OCI-LY3 (cell line): ENCODE measurements at regions not wholly inside any gene's neighbourhood (a gene's known extent, or its start where the extent isn't known, plus 50 kb on each side); places are given as distances from the start of the nearest gene placed in this dataset.

Source experiments
- H2AFZ ChIP-seq: fragments of 200-600, 300-600 bp; shearing (Covaris generic); 2 replicates; pipeline ENCODE4 v1.6.0; 2014; ENCODE audit warnings: antibody characterized with exemption, low read depth, low read length
- H3K27ac ChIP-seq: fragments of 200-600, 300-600 bp; sonication (generic); 2 replicates; pipeline ENCODE4 v1.5.1; 2014; ENCODE audit warnings: mild to moderate bottlenecking, low read length, moderate library complexity, mixed read lengths
- H3K27me3 ChIP-seq: fragments of 200-600, 300-600 bp; sonication (generic); 2 replicates; pipeline ENCODE4 v1.6.1; 2014; ENCODE audit warnings: low read depth, low read length, mixed read lengths
- H3K36me3 ChIP-seq: fragments of 200-600, 300-600 bp; sonication (generic); replicated peaks from 2 replicates; pipeline ENCODE3; 2014; ENCODE audit warnings: low read depth, low read length, mixed read lengths
- H3K4me1 ChIP-seq: fragments of 300-600, 200-600 bp; sonication (generic); 2 replicates; pipeline ENCODE4 v1.6.1; 2014; ENCODE audit warnings: low read length, mixed read lengths
- H3K4me2 ChIP-seq: fragments of 200-600, 300-600 bp; sonication (generic); 2 replicates; pipeline ENCODE4 v1.6.1; 2014; ENCODE audit warnings: low read length, mixed read lengths
- H3K4me3 ChIP-seq: fragments of 300-600, 200-600 bp; sonication (generic); 2 replicates; pipeline ENCODE4 v1.5.1; 2014; ENCODE audit warnings: antibody characterized with exemption, mild to moderate bottlenecking, low read length, moderate library complexity
- H3K79me2 ChIP-seq: fragments of 300-600, 200-600 bp; shearing (Covaris generic); 2 replicates; pipeline ENCODE4 v1.6.1; 2014; ENCODE audit warnings: mild to moderate bottlenecking, low read length, mixed read lengths
- H3K9ac ChIP-seq: fragments of 300-600, 200-600 bp; shearing (Covaris generic); 2 replicates; pipeline ENCODE4 v1.6.0; 2014; ENCODE audit warnings: mild to moderate bottlenecking, low read length, moderate library complexity
- H3K9me3 ChIP-seq: fragments of 200-600, 300-600 bp; shearing (Covaris generic); 2 replicates; pipeline ENCODE4 v1.6.1; 2014; ENCODE audit warnings: low read length, mixed read lengths; ENCODE audit not compliant: insufficient read depth
- H4K20me1 ChIP-seq: fragments of 200-600, 300-600 bp; sonication (generic); 2 replicates; pipeline ENCODE4 v1.6.1; 2016; ENCODE audit warnings: low read length, mixed read lengths; ENCODE audit not compliant: insufficient read depth
- CTCF ChIP-seq: fragments of 200-600, 300-600 bp; sonication (generic); IDR thresholded peaks from 2 replicates; pipeline ENCODE4 v1.5.1; 2014; ENCODE audit warnings: antibody characterized with exemption, low read length, low read depth
- EZH2phosphoT487 ChIP-seq: fragments of 200-600 bp; shearing (Covaris generic); IDR thresholded peaks from 2 replicates; pipeline ENCODE4 v1.6.1; 2018; ENCODE audit warnings: antibody characterized with exemption, mixed run types, low read depth

- TF ChIP-seq CTCF (no peak), EZH2phosphoT487 (no peak)
Measured at GRCh38 chr4:11139871-11140270, 288.8 kb downstream of the HS3ST1 start.

DNA sequence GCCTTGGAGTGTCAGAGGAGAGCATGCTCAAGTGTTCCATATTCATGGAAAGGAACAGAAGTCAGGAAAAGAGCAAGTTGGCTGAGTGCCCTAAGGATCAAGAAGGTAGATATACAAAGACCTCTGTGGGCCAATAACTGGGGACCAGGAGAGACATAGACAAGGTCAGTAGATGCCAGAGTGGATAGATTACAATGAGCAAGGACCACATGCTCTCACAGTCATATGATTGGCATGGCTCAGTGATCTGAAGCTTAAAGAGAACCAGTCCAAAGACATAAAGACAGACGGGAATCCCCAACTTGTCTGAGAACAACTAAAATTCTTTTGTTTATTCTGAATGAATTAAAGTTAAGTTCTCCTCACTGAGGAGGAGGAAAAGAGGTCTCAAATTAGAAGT is 289.7 kb downstream of the HS3ST1 start:
- H3K4me2 ChIP-seq = no peak overlapping the region
- H3K36me3 ChIP-seq = no peaks in the 10 kb centered on the region
- H3K4me3 ChIP-seq = no peak overlapping the region
- no peaks in the 10 kb centered on the region for H3K27me3 ChIP-seq
- no peaks in the 10 kb centered on the region for H3K9me3 ChIP-seq
- peaks cover 13% of the 10 kb centered on the region for H3K4me1 ChIP-seq
- no peak overlapping the region for H2AFZ ChIP-seq
- H3K9ac ChIP-seq = no peak overlapping the region
- H4K20me1 ChIP-seq = no peaks in the 10 kb centered on the region
- H3K79me2 ChIP-seq = no peaks in the 10 kb centered on the region
- no peak for TF ChIP-seq CTCF
- TF ChIP-seq EZH2phosphoT487 = no peak
- no peak overlapping the region for H3K27ac ChIP-seq

More at GRCh38 chr4:11139871-11140270, 288.8 kb downstream of the HS3ST1 start:
- Histone ChIP-seq H3K27me3 (no peaks in the 10 kb centered on the region), H3K4me3 (no peak overlapping the region), H3K4me1 (peaks cover 8% of the 10 kb centered on the region), H3K27ac (no peak overlapping the region), H4K20me1 (no peaks in the 10 kb centered on the region), H3K36me3 (no peaks in the 10 kb centered on the region), H3K4me2 (no peak overlapping the region), H3K79me2 (no peaks in the 10 kb centered on the region), H3K9me3 (no peaks in the 10 kb centered on the region), H2AFZ (no peak overlapping the region), H3K9ac (no peak overlapping the region)

DNA sequence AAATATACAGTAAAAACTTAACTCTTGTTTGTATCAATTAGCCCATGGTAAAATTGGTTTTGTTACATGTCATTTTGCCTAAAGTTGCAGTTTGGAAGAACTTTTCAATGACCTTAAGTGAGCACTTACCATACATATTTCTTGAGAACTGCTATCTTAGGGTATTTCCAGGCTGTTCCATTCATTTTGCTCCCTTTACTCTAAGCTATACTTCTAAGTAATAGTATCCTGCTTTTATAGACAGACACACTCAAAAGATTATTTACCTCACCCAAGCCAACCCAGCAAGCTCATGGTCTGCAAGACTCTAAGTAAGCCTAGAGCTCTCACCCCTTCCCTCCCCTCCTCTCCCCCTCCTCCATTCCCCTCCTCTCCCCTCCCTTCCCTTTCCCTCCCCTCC is 294.0 kb downstream of the HS3ST1 start:
- no peaks in the 10 kb centered on the region for H3K79me2 ChIP-seq
- no peak overlapping the region for H3K27ac ChIP-seq
- no peaks in the 10 kb centered on the region for H3K9me3 ChIP-seq
- peaks cover 19% of the 10 kb centered on the region for H3K4me1 ChIP-seq
- no peak for TF ChIP-seq EZH2phosphoT487
- TF ChIP-seq CTCF = no peak
- no peak overlapping the region for H3K9ac ChIP-seq
- H3K27me3 ChIP-seq = no peaks in the 10 kb centered on the region
- no peak overlapping the region for H3K4me2 ChIP-seq
- H4K20me1 ChIP-seq = no peaks in the 10 kb centered on the region
- H3K36me3 ChIP-seq = no peaks in the 10 kb centered on the region
- H3K4me3 ChIP-seq = no peak overlapping the region
- no peak overlapping the region for H2AFZ ChIP-seq

GRCh38 chr4:11133868-11134267 is 294.8 kb downstream of the HS3ST1 start:
- TF ChIP-seq CTCF (no peak), EZH2phosphoT487 (no peak)
- Histone ChIP-seq H2AFZ (no peak overlapping the region), H3K9me3 (no peaks in the 10 kb centered on the region), H3K9ac (no peak overlapping the region), H3K27ac (no peak overlapping the region), H3K27me3 (no peaks in the 10 kb centered on the region), H3K4me1 (peaks cover 13% of the 10 kb centered on the region), H3K4me2 (no peak overlapping the region), H3K4me3 (no peak overlapping the region), H3K79me2 (no peaks in the 10 kb centered on the region), H4K20me1 (no peaks in the 10 kb centered on the region), H3K36me3 (no peaks in the 10 kb centered on the region)
